ENCODE measurements at regions not wholly inside any gene's neighbourhood (a gene's known extent, or its start where the extent isn't known, plus 50 kb on each side); places are given as distances from the start of the nearest gene placed in this dataset.

GRCh38 chr7:94829987-94830386, 77.4 kb upstream of the PPP1R9A start:
- Histone ChIP-seq H3K36me3 (ENCODE audit: control insufficient read depth in 2 of 2, insufficient read depth in 2 of 2, low read length in 1 of 2) (no peaks in the 10 kb centered on the region), H3K9me3 (replicated peaks; ENCODE audit: control insufficient read depth, insufficient read depth, low read length) (no peaks in the 10 kb centered on the region; the same call in 2 of the 3 replicates), H3K4me2 (ENCODE audit: control insufficient read depth, insufficient read depth) (no peak overlapping the region), H3K27me3 (replicated peaks in 1 of 2; ENCODE audit: control insufficient read depth in 2 of 2, insufficient read depth in 2 of 2, low read length in 1 of 2) (no peaks in the 10 kb centered on the region), H3K4me3 (no peak overlapping the region), H3K79me2 (ENCODE audit: control insufficient read depth, insufficient read depth, low read length) (no peaks in the 10 kb centered on the region), H3K4me1 (ENCODE audit: control insufficient read depth, insufficient read depth, low read length) (no peaks in the 10 kb centered on the region), H3K27ac (ENCODE audit: control insufficient read depth, insufficient read depth) (no peak overlapping the region), H4K20me1 (ENCODE audit: control insufficient read depth, insufficient read depth) (no peaks in the 10 kb centered on the region), H2AFZ (ENCODE audit: control insufficient read depth, low read depth, low read length) (no peak overlapping the region), H3K9ac (ENCODE audit: control insufficient read depth, insufficient read depth, low read length) (no peak overlapping the region)
- in situ Hi-C loops (cut with MboI), result no loop called here
- POLR2A ChIA-PET, result no interaction called here
- no TSS peak for BruUV-seq (replicated peaks)
- intact Hi-C loops (cut with micrococcal nuclease; ENCODE audit: unreplicated experiment), result no loop called here
- TF ChIP-seq SMAD1 (IDR thresholded peaks at IDR 0.05; ENCODE audit: low read depth, partially characterized antibody) (no peak), ATF7 (IDR thresholded peaks at IDR 0.05; ENCODE audit: low read depth) (no peak), ZBTB4 (CRISPR knock-in tag; IDR thresholded peaks at IDR 0.05) (no peak), ATF3 (IDR thresholded peaks at IDR 0.05; ENCODE audit: borderline replicate concordance, extremely low read depth, low read depth, low read length) (no peak), JUNB (IDR thresholded peaks at IDR 0.05) (no peak), RUNX3 (IDR thresholded peaks at IDR 0.05; ENCODE audit: low read length) (no peak), PRDM15 (CRISPR knock-in tag; IDR thresholded peaks at IDR 0.05) (no peak), SRF (IDR thresholded peaks at IDR 0.05; ENCODE audit: low read depth in 2 of 2, low read length in 2 of 2) (no peak), ATF2 (IDR thresholded peaks at IDR 0.05; ENCODE audit: low read length) (no peak)
- TF ChIP-seq, protein P1, sequence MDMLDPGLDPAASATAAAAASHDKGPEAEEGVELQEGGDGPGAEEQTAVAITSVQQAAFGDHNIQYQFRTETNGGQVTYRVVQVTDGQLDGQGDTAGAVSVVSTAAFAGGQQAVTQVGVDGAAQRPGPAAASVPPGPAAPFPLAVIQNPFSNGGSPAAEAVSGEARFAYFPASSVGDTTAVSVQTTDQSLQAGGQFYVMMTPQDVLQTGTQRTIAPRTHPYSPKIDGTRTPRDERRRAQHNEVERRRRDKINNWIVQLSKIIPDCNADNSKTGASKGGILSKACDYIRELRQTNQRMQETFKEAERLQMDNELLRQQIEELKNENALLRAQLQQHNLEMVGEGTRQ (IDR thresholded peaks at IDR 0.05; ENCODE audit: borderline replicate concordance, low read depth, low read length), result no peak
- CTCF ChIA-PET, result no interaction called here
- 45% methylated on average over 4 of the region's 4 CpGs for WGBS (ENCODE audit: insufficient coverage, insufficient replicate concordance, low lambda C conversion rate, missing lambda C conversion rate)
- SMC1A ChIA-PET (ENCODE audit: uncharacterized antibody, unreplicated experiment), result no interaction called here
- RAD21 ChIA-PET (ENCODE audit: unreplicated experiment), result no interaction called here
- FAIRE-seq (no peak), DNase-seq (ENCODE audit: low read depth, low spot score) (no peak), ATAC-seq (no peak)

Data from GM12878 (cell line).